Vagina (tissue), 2 donors: ENCODE measurements at regions not wholly inside any gene's neighbourhood (a gene's known extent, or its start where the extent isn't known, plus 50 kb on each side); places are given as distances from the start of the nearest gene placed in this dataset.

Experiments used
- CTCF ChIP-seq, 3 experiments: fragments of 450-650 bp in 2 of 3; fragments of 200-600 bp in 1 of 3; sonication (generic) in 1 of 3; IDR thresholded peaks; one replicate each; pipeline ENCODE4 v1.5.1; 2017 to 2019; ENCODE audit warnings: antibody characterized with exemption in 3 of 3, mild to moderate bottlenecking in 2 of 3, moderate library complexity in 2 of 3
- POLR2A ChIP-seq, 2 donors: fragments of 450-650 bp; IDR thresholded peaks; one replicate each; pipeline ENCODE4 v1.6.1; 2017; ENCODE audit warnings: antibody characterized with exemption in 2 of 2, mild to moderate bottlenecking in 2 of 2, moderate library complexity in 2 of 2
- POLR2AphosphoS5 ChIP-seq, 2 donors: sonication (generic); formaldehyde crosslinking; IDR thresholded peaks; one replicate each; pipeline ENCODE4 v1.9.0; 2017; ENCODE audit warnings: antibody characterized with exemption in 2 of 2, mild to moderate bottlenecking in 2 of 2, low read depth in 1 of 2; ENCODE audit not compliant: insufficient read depth in 1 of 2

- TF ChIP-seq CTCF (IDR thresholded peaks at IDR 0.05) (no peak), POLR2AphosphoS5 (IDR thresholded peaks at IDR 0.05; ENCODE audit: insufficient read depth in 1 of 2, low read depth in 1 of 2) (no peak), POLR2A (IDR thresholded peaks at IDR 0.05) (no peak)
These were observed 113.0 kb downstream of the TBC1D30 start for GRCh38 chr12:64937452-64937851.
